LNCaP clone FGC (cell line): ENCODE measurements at regions not wholly inside any gene's neighbourhood (a gene's known extent, or its start where the extent isn't known, plus 50 kb on each side); places are given as distances from the start of the nearest gene placed in this dataset.
"Not testable (repeated sequence)": the region's sequence is repeated elsewhere in the genome, so short reads cannot be mapped to it uniquely, and the experiment has no call there.

Source experiments
- DNase-seq: peaks from one replicate; pipeline ENCODE4 v3.0.0-alpha.2; 2011; ENCODE audit warnings: low read depth
- H3K4me3 ChIP-seq: 2 replicates; pipeline ENCODE4 v1.5.1; 2011; ENCODE audit warnings: mild to moderate bottlenecking, low read depth, low read length, control low read depth
- TF ChIP-seq, protein P1 (sequence below): IDR thresholded peaks from 2 replicates; pipeline ENCODE4 v1.5.1; 2012; ENCODE audit warnings: mild to moderate bottlenecking; ENCODE audit not compliant: control insufficient read depth, insufficient read depth; ENCODE audit errors: extremely low read depth

DNA sequence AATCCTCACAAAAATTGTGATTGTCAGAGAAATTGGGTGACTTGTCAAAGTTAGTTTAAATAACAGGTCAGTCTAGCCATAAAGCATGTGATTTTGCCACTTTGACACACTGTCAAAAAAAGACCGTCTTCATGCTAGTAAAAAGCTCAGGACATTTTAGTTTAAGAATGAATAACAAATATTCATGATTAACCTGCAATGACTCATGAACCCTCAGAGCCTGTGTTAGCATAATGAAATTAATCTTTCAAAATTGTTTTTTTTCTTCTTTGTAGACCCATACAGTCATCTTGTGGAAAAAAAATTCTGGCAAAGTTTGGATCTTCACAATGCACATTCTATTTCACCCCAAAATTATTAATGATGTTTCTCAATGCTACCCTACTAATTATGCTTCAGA is 255.2 kb upstream of the POT1 start:
- H3K4me3 ChIP-seq = no peak overlapping the region
- DNase-seq = no peak
- TF ChIP-seq, protein P1, sequence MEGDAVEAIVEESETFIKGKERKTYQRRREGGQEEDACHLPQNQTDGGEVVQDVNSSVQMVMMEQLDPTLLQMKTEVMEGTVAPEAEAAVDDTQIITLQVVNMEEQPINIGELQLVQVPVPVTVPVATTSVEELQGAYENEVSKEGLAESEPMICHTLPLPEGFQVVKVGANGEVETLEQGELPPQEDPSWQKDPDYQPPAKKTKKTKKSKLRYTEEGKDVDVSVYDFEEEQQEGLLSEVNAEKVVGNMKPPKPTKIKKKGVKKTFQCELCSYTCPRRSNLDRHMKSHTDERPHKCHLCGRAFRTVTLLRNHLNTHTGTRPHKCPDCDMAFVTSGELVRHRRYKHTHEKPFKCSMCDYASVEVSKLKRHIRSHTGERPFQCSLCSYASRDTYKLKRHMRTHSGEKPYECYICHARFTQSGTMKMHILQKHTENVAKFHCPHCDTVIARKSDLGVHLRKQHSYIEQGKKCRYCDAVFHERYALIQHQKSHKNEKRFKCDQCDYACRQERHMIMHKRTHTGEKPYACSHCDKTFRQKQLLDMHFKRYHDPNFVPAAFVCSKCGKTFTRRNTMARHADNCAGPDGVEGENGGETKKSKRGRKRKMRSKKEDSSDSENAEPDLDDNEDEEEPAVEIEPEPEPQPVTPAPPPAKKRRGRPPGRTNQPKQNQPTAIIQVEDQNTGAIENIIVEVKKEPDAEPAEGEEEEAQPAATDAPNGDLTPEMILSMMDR = no peak

DNA sequence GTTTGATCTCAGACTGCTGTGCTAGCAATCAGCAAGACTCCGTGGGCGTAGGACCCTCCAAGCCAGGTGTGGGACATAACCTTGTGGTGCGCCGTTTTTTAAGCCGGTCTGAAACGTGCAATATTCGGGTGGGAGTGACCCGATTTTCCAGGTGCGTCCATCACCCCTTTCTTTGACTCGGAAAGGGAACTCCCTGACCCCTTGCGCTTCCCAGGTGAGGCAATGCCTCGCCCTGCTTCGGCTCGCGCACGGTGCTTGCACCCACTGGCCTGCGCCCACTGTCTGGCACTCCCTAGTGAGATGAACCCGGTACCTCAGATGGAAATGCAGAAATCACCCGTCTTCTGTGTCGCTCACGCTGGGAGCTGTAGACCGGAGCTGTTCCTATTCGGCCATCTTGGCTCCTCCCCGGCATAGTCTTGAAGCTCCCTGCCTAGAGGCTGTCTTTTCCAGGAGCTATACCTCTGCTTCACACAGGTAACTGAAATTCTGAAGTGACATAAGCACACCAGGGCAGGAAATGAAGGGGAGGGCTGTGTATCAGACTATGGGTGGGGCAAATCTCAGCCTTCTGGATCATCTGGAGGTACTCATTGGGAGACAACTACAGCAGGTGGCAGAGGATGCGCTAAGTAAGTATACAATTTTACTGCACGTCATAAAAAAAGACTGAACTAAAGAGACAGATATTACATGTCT is 252.1 kb upstream of the POT1 start:
- H3K4me3 ChIP-seq, DNase-seq: not testable (repeated sequence)

DNA sequence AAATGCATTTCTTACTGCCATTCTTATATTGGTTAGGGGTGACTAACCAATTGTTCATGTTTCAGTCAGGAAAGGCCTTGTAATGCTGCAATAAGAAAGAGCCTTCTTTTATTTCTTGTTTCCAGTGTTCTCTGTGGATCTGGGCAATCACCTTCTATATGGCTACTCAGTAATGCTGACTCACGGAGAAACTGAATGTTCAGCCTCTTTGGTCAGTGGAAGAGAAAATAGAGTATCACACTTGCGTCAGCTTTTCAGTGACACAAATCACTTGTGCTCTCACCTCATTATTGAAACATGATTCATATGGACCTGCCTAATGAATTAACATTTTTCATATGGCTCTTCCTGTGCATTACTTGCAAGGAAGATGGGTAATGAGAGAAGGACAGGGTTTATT is 243.9 kb upstream of the POT1 start:
- TF ChIP-seq, protein P1 = no peak
- no peak for DNase-seq
- H3K4me3 ChIP-seq = no peak overlapping the region

DNA sequence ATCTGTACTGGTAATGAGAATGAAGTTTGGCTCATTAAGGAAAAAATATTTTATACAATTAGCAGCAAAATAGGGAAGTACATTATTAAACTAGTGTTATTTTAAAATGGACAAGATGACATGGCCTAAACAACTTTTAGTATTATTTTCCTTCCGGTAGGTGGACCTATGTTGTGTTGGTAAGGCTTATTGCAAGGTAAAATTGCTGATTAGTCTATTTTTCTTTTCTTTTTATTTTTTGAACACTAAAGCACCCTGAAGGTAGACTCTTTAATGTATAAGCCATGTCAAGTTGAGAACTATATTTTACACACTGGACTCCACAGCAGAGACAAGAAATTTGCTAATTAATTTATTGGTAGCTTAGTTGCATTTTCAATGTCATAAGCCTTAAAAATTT is 239.5 kb upstream of the POT1 start:
- TF ChIP-seq, protein P1 = no peak
- H3K4me3 ChIP-seq = no peak overlapping the region
- DNase-seq = no peak

DNA sequence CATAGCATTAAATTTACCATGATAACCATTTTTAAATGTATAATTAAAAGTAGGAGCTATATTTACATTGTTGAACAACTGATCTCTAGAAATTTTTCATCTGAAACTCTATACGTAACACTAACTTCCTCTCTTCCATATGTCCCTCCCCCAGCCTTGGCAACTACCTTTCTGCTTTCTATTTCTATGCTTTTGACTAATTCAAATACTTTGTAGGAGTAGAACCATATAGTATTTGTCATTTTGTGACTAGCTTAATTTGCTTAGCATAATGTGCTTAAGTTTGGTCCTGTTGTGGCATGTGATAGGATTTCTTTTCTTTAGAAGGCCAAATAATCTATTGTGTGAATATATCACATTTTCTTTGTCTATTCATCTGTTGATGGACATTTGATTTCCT is 225.3 kb upstream of the POT1 start:
- TF ChIP-seq, protein P1 = no peak
- no peak overlapping the region for H3K4me3 ChIP-seq
- DNase-seq = no peak

DNA sequence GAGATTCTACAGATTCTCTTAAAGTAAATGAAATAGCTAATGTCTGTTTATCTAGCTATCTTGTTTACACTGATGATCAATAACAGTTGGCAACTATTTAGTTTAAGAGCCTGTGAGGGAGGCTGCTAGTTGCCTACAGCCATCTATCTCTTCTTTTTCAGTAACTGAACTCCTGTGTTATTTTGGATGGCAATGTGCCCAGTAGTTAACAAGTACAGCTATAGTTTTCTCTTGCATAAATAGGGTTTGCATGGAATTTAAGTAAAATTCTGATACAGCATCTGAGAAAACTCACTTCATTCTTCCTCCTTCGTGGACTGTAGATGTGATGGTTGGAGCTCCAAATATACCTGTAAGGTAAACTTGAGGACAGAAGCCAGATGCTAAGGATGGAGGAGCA is 219.5 kb upstream of the POT1 start:
- no peak for DNase-seq
- TF ChIP-seq, protein P1 = no peak

DNA sequence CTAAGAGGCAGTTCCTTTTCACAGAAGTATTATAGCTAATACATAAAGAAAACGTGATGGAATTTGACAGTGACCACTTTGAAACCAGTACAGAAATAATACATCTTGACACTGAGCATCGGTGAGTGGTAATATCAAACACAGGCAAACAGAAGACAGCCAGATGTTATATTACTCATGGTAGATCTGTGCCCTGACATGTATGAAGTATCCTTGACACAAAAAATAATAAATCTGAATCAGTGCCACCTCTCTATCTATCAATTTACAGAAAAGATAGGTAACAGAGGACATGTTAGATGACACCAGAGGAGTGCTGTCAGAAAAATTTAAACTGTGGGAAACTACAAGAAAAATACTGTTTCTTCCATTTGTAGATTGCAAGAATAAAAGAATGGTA is 217.4 kb upstream of the POT1 start:
- H3K4me3 ChIP-seq = no peak overlapping the region
- TF ChIP-seq, protein P1 = no peak
- DNase-seq = no peak

More for the DNA sequence above, 219.5 kb upstream of the POT1 start:
- H3K4me3 ChIP-seq = no peak overlapping the region
